IMR-90 (cell line): ENCODE measurements at regions not wholly inside any gene's neighbourhood (a gene's known extent, or its start where the extent isn't known, plus 50 kb on each side); places are given as distances from the start of the nearest gene placed in this dataset.

Experiments
- BHLHE40 ChIP-seq: fragments of 150-350 bp; IDR thresholded peaks from 2 replicates; pipeline ENCODE4 v1.6.1; 2016; ENCODE audit warnings: mild to moderate bottlenecking, low read depth, low read length
- CEBPB ChIP-seq: IDR thresholded peaks from 2 replicates; pipeline ENCODE4 v1.6.1; 2012; ENCODE audit warnings: low read depth, low read length, improper control_type of control experiment
- CHD1 ChIP-seq: IDR thresholded peaks from 2 replicates; pipeline ENCODE4 v1.6.1; 2012; ENCODE audit warnings: low read depth, low read length, improper control_type of control experiment
- FOS ChIP-seq: fragments of 150-350 bp; IDR thresholded peaks from 2 replicates; pipeline ENCODE4 v1.6.1; 2016; ENCODE audit warnings: low read depth, low read length
- MAFK ChIP-seq: IDR thresholded peaks from 2 replicates; pipeline ENCODE4 v1.6.1; 2012; ENCODE audit warnings: low read depth, low read length, improper control_type of control experiment
- POLR2A ChIP-seq: IDR thresholded peaks from 2 replicates; pipeline ENCODE4 v1.6.1; 2012; ENCODE audit warnings: mild to moderate bottlenecking, low read depth, low read length
- RAD21 ChIP-seq: IDR thresholded peaks from 2 replicates; pipeline ENCODE4 v1.6.1; 2012; ENCODE audit warnings: low read length, improper control_type of control experiment
- SMC3 ChIP-seq: fragments of 150-350 bp; IDR thresholded peaks from 2 replicates; pipeline ENCODE4 v1.6.1; 2016; ENCODE audit warnings: low read depth, mild to moderate bottlenecking, antibody characterized with exemption, low read length, moderate library complexity
- TF ChIP-seq, protein P1 (sequence below): conservative IDR thresholded peaks from 2 replicates; pipeline ENCODE4 v1.5.1; 2012; ENCODE audit warnings: mild to moderate bottlenecking, low read depth, low read length, improper control_type of control experiment

DNA sequence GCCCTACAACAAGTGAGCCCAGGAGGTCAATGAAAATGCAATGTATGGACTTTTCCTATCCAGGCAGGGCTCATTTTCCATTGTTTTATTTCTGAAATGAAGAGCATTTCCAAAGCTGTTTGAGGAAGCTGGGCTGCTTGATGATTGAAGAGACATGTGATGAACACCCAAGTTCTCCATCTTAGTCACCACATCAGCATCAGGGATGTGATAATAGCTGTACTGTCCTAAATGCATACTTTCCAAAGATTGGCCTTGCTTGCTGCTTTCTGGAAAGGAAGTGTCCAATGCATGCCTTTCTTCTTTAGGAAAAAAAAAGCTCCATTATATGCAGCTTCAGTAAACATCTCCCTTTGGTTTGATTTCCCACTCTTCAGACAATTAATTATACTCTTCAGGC lies 425.9 kb upstream of the RUNX1 start:
- TF ChIP-seq SMC3 (no peak), MAFK (no peak), CHD1 (no peak), RAD21 (no peak), POLR2A (no peak), FOS (no peak), CEBPB (no peak), BHLHE40 (no peak)
- TF ChIP-seq, protein P1, sequence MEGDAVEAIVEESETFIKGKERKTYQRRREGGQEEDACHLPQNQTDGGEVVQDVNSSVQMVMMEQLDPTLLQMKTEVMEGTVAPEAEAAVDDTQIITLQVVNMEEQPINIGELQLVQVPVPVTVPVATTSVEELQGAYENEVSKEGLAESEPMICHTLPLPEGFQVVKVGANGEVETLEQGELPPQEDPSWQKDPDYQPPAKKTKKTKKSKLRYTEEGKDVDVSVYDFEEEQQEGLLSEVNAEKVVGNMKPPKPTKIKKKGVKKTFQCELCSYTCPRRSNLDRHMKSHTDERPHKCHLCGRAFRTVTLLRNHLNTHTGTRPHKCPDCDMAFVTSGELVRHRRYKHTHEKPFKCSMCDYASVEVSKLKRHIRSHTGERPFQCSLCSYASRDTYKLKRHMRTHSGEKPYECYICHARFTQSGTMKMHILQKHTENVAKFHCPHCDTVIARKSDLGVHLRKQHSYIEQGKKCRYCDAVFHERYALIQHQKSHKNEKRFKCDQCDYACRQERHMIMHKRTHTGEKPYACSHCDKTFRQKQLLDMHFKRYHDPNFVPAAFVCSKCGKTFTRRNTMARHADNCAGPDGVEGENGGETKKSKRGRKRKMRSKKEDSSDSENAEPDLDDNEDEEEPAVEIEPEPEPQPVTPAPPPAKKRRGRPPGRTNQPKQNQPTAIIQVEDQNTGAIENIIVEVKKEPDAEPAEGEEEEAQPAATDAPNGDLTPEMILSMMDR, result no peak
